ENCODE measurements at regions not wholly inside any gene's neighbourhood (a gene's known extent, or its start where the extent isn't known, plus 50 kb on each side); places are given as distances from the start of the nearest gene placed in this dataset.

- no peak for TF ChIP-seq RAD21 (IDR thresholded peaks at IDR 0.05; ENCODE audit: low read depth)
- TF ChIP-seq TAF1 (IDR thresholded peaks at IDR 0.05; ENCODE audit: low read depth) = no peak
- TF ChIP-seq TEAD4 (IDR thresholded peaks at IDR 0.05) = no peak
- TF ChIP-seq TCF12 (IDR thresholded peaks at IDR 0.05; ENCODE audit: low read depth) = no peak
- TF ChIP-seq MAX (IDR thresholded peaks at IDR 0.05) = no peak
- no peak for TF ChIP-seq CEBPB (IDR thresholded peaks at IDR 0.05)
- no peak for TF ChIP-seq USF1 (IDR thresholded peaks at IDR 0.05)
- no peak for TF ChIP-seq EP300 (IDR thresholded peaks at IDR 0.05; ENCODE audit: borderline replicate concordance)
- TF ChIP-seq EGR1 (IDR thresholded peaks at IDR 0.05) = no peak
- no peak for TF ChIP-seq REST (IDR thresholded peaks at IDR 0.05; ENCODE audit: low read depth)
- TF ChIP-seq FOXM1 (IDR thresholded peaks at IDR 0.05; ENCODE audit: borderline replicate concordance, low read depth) = no peak
- TF ChIP-seq ZBTB7A (IDR thresholded peaks at IDR 0.05; ENCODE audit: low read depth) = no peak
- TF ChIP-seq CREB1 (IDR thresholded peaks at IDR 0.05; ENCODE audit: low read depth) = no peak
- TF ChIP-seq YY1 (IDR thresholded peaks at IDR 0.05; ENCODE audit: low read depth) = no peak
- no peak for TF ChIP-seq NFIC (IDR thresholded peaks at IDR 0.05)
Measured at GRCh38 chr4:101647710-101648034, 142.9 kb upstream of the BANK1 start.

GRCh38 chr4:101644516-101644915, 146.0 kb upstream of the BANK1 start:
- TF ChIP-seq CEBPB (IDR thresholded peaks at IDR 0.05) (no peak), CREB1 (IDR thresholded peaks at IDR 0.05; ENCODE audit: low read depth) (no peak), TAF1 (IDR thresholded peaks at IDR 0.05; ENCODE audit: low read depth) (no peak), REST (IDR thresholded peaks at IDR 0.05; ENCODE audit: low read depth) (no peak), MAX (IDR thresholded peaks at IDR 0.05) (no peak), TCF12 (IDR thresholded peaks at IDR 0.05; ENCODE audit: low read depth) (no peak), EP300 (IDR thresholded peaks at IDR 0.05; ENCODE audit: borderline replicate concordance) (no peak), YY1 (IDR thresholded peaks at IDR 0.05; ENCODE audit: low read depth) (no peak), NFIC (IDR thresholded peaks at IDR 0.05) (no peak), ZBTB7A (IDR thresholded peaks at IDR 0.05; ENCODE audit: low read depth) (no peak), TEAD4 (IDR thresholded peaks at IDR 0.05) (no peak), FOXM1 (IDR thresholded peaks at IDR 0.05; ENCODE audit: borderline replicate concordance, low read depth) (no peak), USF1 (IDR thresholded peaks at IDR 0.05) (no peak), RAD21 (IDR thresholded peaks at IDR 0.05; ENCODE audit: low read depth) (no peak), EGR1 (IDR thresholded peaks at IDR 0.05) (no peak)

- no peak for TF ChIP-seq MAX (IDR thresholded peaks at IDR 0.05)
- TF ChIP-seq YY1 (IDR thresholded peaks at IDR 0.05; ENCODE audit: low read depth) = no peak
- no peak for TF ChIP-seq NFIC (IDR thresholded peaks at IDR 0.05)
- no peak for TF ChIP-seq REST (IDR thresholded peaks at IDR 0.05; ENCODE audit: low read depth)
- TF ChIP-seq TAF1 (IDR thresholded peaks at IDR 0.05; ENCODE audit: low read depth) = no peak
- no peak for TF ChIP-seq EGR1 (IDR thresholded peaks at IDR 0.05)
- TF ChIP-seq ZBTB7A (IDR thresholded peaks at IDR 0.05; ENCODE audit: low read depth) = no peak
- TF ChIP-seq USF1 (IDR thresholded peaks at IDR 0.05) = no peak
- TF ChIP-seq FOXM1 (IDR thresholded peaks at IDR 0.05; ENCODE audit: borderline replicate concordance, low read depth) = no peak
Measured at GRCh38 chr4:101643186-101643837, 147.2 kb upstream of the BANK1 start.

Data from Ishikawa (cell line).